A549 (cell line): ENCODE measurements at regions not wholly inside any gene's neighbourhood (a gene's known extent, or its start where the extent isn't known, plus 50 kb on each side); places are given as distances from the start of the nearest gene placed in this dataset.

Experiments used
- CHD2 ChIP-seq: fragments of 150-350 bp; IDR thresholded peaks from 2 replicates; pipeline ENCODE4 v1.6.1; 2014; ENCODE audit warnings: low read length; ENCODE audit not compliant: partially characterized antibody
- CTCF ChIP-seq: fragments of >200 bp; sonication (Bioruptor Twin); formaldehyde crosslinking; IDR thresholded peaks from 3 replicates; pipeline ENCODE4 v1.5.1; 2016
- ELK1 ChIP-seq: fragments of 150-350 bp; IDR thresholded peaks from 2 replicates; pipeline ENCODE4 v1.6.1; 2014; ENCODE audit warnings: low read depth, mild to moderate bottlenecking, low read length
- GATA3 ChIP-seq: IDR thresholded peaks from 2 replicates; pipeline ENCODE4 v1.6.1; 2012; ENCODE audit warnings: borderline replicate concordance
- HDAC2 ChIP-seq: fragments of 200-600 bp; sonication (generic); IDR thresholded peaks from 2 replicates; pipeline ENCODE4 v1.6.1; 2016
- MAFK ChIP-seq: fragments of 450-650 bp; IDR thresholded peaks from 2 replicates; pipeline ENCODE4 v1.6.1; 2014; ENCODE audit not compliant: partially characterized antibody
- MYC ChIP-seq: IDR thresholded peaks from 2 replicates; pipeline ENCODE4 v1.6.1; 2012; ENCODE audit warnings: mild to moderate bottlenecking, inconsistent platforms, low read length, improper control_type of control experiment, borderline replicate concordance
- NFE2L2 ChIP-seq: fragments of 150-350 bp; conservative IDR thresholded peaks from 2 replicates; pipeline ENCODE4 v1.6.1; 2014; ENCODE audit warnings: low read length
- PBX3 ChIP-seq: IDR thresholded peaks from 2 replicates; pipeline ENCODE4 v1.6.1; 2012
- POLR2A ChIP-seq: IDR thresholded peaks from 2 replicates; pipeline ENCODE4 v1.6.1; 2012; ENCODE audit warnings: mild to moderate bottlenecking, low read length
- SMC3 ChIP-seq: fragments of >200 bp; sonication (Bioruptor Twin); formaldehyde crosslinking; IDR thresholded peaks from 3 replicates; pipeline ENCODE4 v1.6.1; 2018; ENCODE audit warnings: inconsistent platforms
- ZNF302 ChIP-seq: fragments of 250-450 bp; sonication (Bioruptor Pico); IDR thresholded peaks from 2 replicates; pipeline ENCODE4 v1.9.0; 2021; ENCODE audit warnings: inconsistent platforms, mild to moderate bottlenecking, moderate library complexity

GRCh38 chr13:44220948-44221347, 152.7 kb upstream of the SERP2 start:
- TF ChIP-seq POLR2A: no peak
- no peak for TF ChIP-seq HDAC2
- TF ChIP-seq NFE2L2: no peak
- no peak for TF ChIP-seq ELK1
- TF ChIP-seq SMC3: no peak
- no peak for TF ChIP-seq CTCF
- TF ChIP-seq PBX3: no peak
- no peak for TF ChIP-seq MYC
- TF ChIP-seq GATA3: no peak
- TF ChIP-seq ZNF302 (CRISPR knock-in tag): no peak
- no peak for TF ChIP-seq CHD2
- no peak for TF ChIP-seq MAFK
